ENCODE measurements at regions not wholly inside any gene's neighbourhood (a gene's known extent, or its start where the extent isn't known, plus 50 kb on each side); places are given as distances from the start of the nearest gene placed in this dataset.

DNA sequence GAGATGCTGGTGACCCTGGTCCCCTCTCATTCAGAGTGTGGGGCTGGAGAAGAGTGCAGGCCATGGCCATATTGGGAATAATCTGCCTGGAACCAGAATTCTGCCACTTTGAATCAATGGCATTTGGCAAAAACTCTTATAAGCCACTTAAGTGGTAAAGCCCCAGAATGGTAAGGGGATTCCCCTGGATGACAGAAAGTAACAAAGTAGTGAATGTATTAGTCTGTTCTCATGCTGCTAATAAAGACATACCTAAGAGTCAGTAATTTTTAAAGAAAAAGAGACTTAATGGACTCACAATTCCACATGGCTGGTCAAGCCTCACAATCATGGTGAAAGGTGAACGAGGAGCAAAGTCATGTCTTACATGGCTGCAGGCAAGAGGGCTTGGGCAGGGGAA is 248.6 kb downstream of the SH2D4B start:
- TF ChIP-seq, protein P1, sequence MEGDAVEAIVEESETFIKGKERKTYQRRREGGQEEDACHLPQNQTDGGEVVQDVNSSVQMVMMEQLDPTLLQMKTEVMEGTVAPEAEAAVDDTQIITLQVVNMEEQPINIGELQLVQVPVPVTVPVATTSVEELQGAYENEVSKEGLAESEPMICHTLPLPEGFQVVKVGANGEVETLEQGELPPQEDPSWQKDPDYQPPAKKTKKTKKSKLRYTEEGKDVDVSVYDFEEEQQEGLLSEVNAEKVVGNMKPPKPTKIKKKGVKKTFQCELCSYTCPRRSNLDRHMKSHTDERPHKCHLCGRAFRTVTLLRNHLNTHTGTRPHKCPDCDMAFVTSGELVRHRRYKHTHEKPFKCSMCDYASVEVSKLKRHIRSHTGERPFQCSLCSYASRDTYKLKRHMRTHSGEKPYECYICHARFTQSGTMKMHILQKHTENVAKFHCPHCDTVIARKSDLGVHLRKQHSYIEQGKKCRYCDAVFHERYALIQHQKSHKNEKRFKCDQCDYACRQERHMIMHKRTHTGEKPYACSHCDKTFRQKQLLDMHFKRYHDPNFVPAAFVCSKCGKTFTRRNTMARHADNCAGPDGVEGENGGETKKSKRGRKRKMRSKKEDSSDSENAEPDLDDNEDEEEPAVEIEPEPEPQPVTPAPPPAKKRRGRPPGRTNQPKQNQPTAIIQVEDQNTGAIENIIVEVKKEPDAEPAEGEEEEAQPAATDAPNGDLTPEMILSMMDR (IDR thresholded peaks at IDR 0.05; ENCODE audit: poor library complexity, severe bottlenecking), result no peak
- no peaks in the 10 kb centered on the region for H3K27me3 ChIP-seq (ENCODE audit: insufficient read depth, poor library complexity, severe bottlenecking)

DNA sequence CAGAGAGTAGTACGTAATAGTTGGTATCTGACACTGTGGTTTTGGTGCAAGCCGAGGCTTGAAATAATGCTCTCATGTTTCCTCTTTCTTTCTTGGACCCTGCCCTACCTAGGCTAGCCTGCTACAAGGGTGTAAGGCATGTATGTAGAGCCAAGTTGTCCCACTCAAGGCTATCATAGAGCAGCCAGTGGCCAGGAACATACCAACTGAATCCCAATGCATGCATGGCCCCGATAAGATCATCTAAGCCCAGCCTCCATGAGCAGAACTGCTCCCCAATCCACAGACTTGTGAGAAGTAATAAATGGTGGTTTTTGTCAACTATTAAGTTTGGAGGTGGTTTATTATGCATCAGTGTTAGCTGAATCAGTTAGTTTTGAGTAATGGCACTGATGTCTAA is 250.2 kb downstream of the SH2D4B start:
- no peak for ATAC-seq (ENCODE audit: low read depth)
- no peak for DNase-seq (ENCODE audit: low spot score)
- Histone ChIP-seq H3K9me3 (ENCODE audit: severe bottlenecking) (no peaks in the 10 kb centered on the region), H3K36me3 (ENCODE audit: low read depth) (no peaks in the 10 kb centered on the region), H3K4me3 (ENCODE audit: severe bottlenecking) (no peak overlapping the region), H3K27ac (ENCODE audit: poor library complexity, severe bottlenecking) (no peak overlapping the region), H3K4me1 (ENCODE audit: insufficient read depth, poor library complexity, severe bottlenecking) (no peaks in the 10 kb centered on the region), H3K27me3 (ENCODE audit: insufficient read depth, poor library complexity, severe bottlenecking) (no peaks in the 10 kb centered on the region)
- TF ChIP-seq, protein P1 (IDR thresholded peaks at IDR 0.05; ENCODE audit: poor library complexity, severe bottlenecking), result no peak

More for the DNA sequence above, 248.6 kb downstream of the SH2D4B start:
- Histone ChIP-seq H3K36me3 (ENCODE audit: low read depth) (no peaks in the 10 kb centered on the region), H3K9me3 (ENCODE audit: severe bottlenecking) (no peaks in the 10 kb centered on the region), H3K27ac (ENCODE audit: poor library complexity, severe bottlenecking) (no peak overlapping the region), H3K4me1 (ENCODE audit: insufficient read depth, poor library complexity, severe bottlenecking) (no peaks in the 10 kb centered on the region), H3K4me3 (ENCODE audit: severe bottlenecking) (no peak overlapping the region)
- no peak for ATAC-seq (ENCODE audit: low read depth)
- DNase-seq (ENCODE audit: low spot score), result no peak

DNA sequence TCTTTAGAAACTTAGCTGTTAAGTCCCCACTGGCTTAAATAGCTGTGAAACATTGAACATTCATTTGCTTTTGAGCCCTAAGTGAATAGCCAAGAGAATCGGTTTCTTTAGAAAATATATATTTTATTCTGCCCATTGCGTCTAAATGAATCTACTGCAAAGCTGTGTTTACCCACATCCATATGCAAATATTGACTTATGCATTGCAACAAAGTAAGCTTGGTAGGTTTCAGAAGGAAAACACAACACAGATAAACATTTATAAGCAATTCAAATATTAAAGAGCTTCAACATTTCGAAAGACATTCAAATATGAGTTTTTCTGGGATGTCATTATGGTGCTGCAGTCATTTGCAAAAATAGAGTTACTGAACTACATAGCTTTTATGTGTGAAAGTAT is 257.3 kb downstream of the SH2D4B start:
- TF ChIP-seq, protein P1 (IDR thresholded peaks at IDR 0.05; ENCODE audit: poor library complexity, severe bottlenecking), result no peak

DNA sequence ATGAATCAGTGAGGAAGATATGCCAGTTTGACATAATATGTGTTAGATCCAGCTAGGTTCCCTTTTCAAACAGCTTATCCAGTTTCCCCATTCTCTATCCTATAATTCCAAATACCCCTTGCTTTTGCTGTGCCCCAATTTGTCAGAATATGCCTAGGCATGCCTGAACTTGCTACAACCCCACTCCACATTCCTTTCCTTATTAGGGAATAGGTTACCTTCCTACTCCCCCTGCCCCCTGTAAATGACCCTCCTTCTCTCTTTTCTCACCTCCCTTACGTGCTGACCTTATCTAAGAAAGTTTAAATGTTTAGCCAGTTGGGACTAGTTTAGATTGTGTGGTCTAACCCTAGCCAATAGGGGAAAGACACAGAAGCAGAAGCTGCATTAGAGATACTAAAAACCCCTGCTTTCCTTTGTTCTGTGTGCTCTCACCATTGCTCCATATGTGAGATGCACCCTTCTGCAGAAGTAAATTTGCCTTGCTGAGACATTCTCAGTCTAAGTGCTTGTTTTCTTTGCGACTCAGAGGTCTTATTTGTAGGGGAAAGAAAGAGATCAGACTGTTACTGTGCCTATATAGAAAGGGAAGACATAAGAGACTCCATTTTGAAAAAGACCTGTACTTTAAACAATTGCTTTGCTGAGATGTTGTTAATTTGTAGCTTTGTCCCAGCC is 267.8 kb downstream of the SH2D4B start:
- Histone ChIP-seq H3K4me3 (ENCODE audit: severe bottlenecking) (no peak overlapping the region), H3K9me3 (ENCODE audit: severe bottlenecking) (peaks cover 2% of the 10 kb centered on the region), H3K36me3 (ENCODE audit: low read depth) (no peaks in the 10 kb centered on the region), H3K27ac (ENCODE audit: poor library complexity, severe bottlenecking) (no peak overlapping the region), H3K27me3 (ENCODE audit: insufficient read depth, poor library complexity, severe bottlenecking) (no peaks in the 10 kb centered on the region), H3K4me1 (ENCODE audit: insufficient read depth, poor library complexity, severe bottlenecking) (no peaks in the 10 kb centered on the region)
- ATAC-seq (ENCODE audit: low read depth) (no peak), DNase-seq (ENCODE audit: low spot score) (no peak)
- TF ChIP-seq, protein P1 (IDR thresholded peaks at IDR 0.05; ENCODE audit: poor library complexity, severe bottlenecking), result no peak

More for the DNA sequence above, 257.3 kb downstream of the SH2D4B start:
- Histone ChIP-seq H3K27me3 (ENCODE audit: insufficient read depth, poor library complexity, severe bottlenecking) (no peaks in the 10 kb centered on the region), H3K4me1 (ENCODE audit: insufficient read depth, poor library complexity, severe bottlenecking) (no peaks in the 10 kb centered on the region), H3K4me3 (ENCODE audit: severe bottlenecking) (no peak overlapping the region), H3K9me3 (ENCODE audit: severe bottlenecking) (no peaks in the 10 kb centered on the region), H3K36me3 (ENCODE audit: low read depth) (no peaks in the 10 kb centered on the region), H3K27ac (ENCODE audit: poor library complexity, severe bottlenecking) (no peak overlapping the region)
- ATAC-seq (ENCODE audit: low read depth) (no peak), DNase-seq (ENCODE audit: low spot score) (no peak)

DNA sequence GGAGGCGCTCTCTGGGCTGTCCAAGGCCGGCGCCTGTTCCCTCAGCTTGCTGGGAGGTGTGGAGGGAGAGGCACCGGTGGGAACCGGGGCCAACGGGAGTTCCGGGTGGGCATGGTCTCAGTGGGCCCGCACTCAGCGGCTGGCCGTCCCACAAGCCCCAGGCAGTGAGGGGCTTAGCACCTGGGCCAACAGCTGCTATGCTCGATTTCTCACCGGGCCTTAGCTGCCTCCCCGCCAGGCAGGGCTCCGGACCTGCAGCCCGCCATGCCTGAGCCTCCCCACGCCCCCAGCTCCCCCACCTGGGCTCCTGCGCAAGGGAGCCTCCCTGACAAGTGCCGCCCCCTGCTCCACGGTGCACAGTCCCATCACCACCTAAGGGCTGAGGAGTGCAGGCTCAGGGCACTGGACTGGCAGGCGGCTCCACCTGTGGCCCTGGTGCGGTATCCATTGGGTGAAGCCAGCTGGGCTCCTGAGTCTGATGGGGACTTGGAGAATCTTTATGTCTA is 276.5 kb downstream of the SH2D4B start:
- H3K4me1 ChIP-seq (ENCODE audit: insufficient read depth, poor library complexity, severe bottlenecking), result no peaks in the 10 kb centered on the region
- DNase-seq (ENCODE audit: low spot score) (no peak), ATAC-seq (ENCODE audit: low read depth) (no peak)
- H3K27ac ChIP-seq (ENCODE audit: poor library complexity, severe bottlenecking), result no peak overlapping the region
- H3K4me3 ChIP-seq (ENCODE audit: severe bottlenecking), result no peak overlapping the region
- TF ChIP-seq, protein P1 (IDR thresholded peaks at IDR 0.05; ENCODE audit: poor library complexity, severe bottlenecking), result no peak
- H3K9me3 ChIP-seq (ENCODE audit: severe bottlenecking), result no peaks in the 10 kb centered on the region
- no peaks in the 10 kb centered on the region for H3K36me3 ChIP-seq (ENCODE audit: low read depth)
- no peaks in the 10 kb centered on the region for H3K27me3 ChIP-seq (ENCODE audit: insufficient read depth, poor library complexity, severe bottlenecking)

All from RWPE2 (cell line).